BJ (cell line): ENCODE measurements at regions not wholly inside any gene's neighbourhood (a gene's known extent, or its start where the extent isn't known, plus 50 kb on each side); places are given as distances from the start of the nearest gene placed in this dataset.

Experiments
- CTCF ChIA-PET: fragments of 350-600 bp; formaldehyde crosslinking; extraction: SDS; loops from one replicate; lab custom pipeline; 2021; ENCODE audit warnings: antibody characterized with exemption, inconsistent platforms; lab: Yijun Ruan, JAX
- POLR2A ChIA-PET: fragments of 300-600 bp; sonication (Branson Sonifier 250); formaldehyde crosslinking; extraction: SDS; loops from one replicate; lab custom pipeline; 2021; ENCODE audit warnings: antibody characterized with exemption; lab: Charles Lee
- DNase-seq: peaks from one replicate; pipeline ENCODE4 v3.0.0-alpha.2; 2011; ENCODE audit warnings: low read depth
- H3K27me3 ChIP-seq: 2 replicates; pipeline ENCODE4 v1.6.0; 2011; ENCODE audit warnings: low read length; ENCODE audit not compliant: control insufficient read depth, insufficient read depth
- H3K36me3 ChIP-seq: 2 replicates; pipeline ENCODE4 v1.5.1; 2011; ENCODE audit warnings: low read length; ENCODE audit not compliant: control insufficient read depth, insufficient read depth
- H3K4me3 ChIP-seq: 2 replicates; pipeline ENCODE4 v1.5.1; 2011; ENCODE audit warnings: low read depth, mild to moderate bottlenecking, control low read depth, low read length
- TF ChIP-seq, protein P1 (sequence below): IDR thresholded peaks from 2 replicates; pipeline ENCODE4 v1.5.1; 2011; ENCODE audit warnings: low read depth, mild to moderate bottlenecking, control low read depth, inconsistent platforms, low read length, moderate library complexity; ENCODE audit not compliant: insufficient read depth

DNA sequence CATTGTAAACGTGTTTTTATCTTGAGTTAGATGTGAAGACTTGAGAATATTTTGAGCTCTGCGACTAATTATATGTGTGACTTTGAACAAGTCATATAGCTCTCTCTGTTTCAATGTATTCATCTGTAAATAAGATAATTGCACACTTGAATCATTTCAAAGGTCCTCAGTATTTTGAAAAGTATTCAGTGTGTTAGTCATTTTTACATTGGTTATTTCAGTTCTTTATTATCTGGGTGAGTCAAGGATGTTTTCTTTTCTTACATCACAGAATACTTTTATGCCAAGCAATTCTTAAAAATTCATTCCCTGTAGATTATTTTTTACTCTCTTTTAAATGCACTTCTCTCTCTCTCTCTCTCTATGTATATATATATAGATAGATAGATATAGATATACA, 1098.0 kb upstream of the ZEB2 start:
- Histone ChIP-seq H3K27me3 (no peaks in the 10 kb centered on the region), H3K4me3 (no peak overlapping the region), H3K36me3 (no peaks in the 10 kb centered on the region)
- CTCF ChIA-PET, result no interaction called here
- no peak for DNase-seq
- POLR2A ChIA-PET, result no interaction called here
- TF ChIP-seq, protein P1, sequence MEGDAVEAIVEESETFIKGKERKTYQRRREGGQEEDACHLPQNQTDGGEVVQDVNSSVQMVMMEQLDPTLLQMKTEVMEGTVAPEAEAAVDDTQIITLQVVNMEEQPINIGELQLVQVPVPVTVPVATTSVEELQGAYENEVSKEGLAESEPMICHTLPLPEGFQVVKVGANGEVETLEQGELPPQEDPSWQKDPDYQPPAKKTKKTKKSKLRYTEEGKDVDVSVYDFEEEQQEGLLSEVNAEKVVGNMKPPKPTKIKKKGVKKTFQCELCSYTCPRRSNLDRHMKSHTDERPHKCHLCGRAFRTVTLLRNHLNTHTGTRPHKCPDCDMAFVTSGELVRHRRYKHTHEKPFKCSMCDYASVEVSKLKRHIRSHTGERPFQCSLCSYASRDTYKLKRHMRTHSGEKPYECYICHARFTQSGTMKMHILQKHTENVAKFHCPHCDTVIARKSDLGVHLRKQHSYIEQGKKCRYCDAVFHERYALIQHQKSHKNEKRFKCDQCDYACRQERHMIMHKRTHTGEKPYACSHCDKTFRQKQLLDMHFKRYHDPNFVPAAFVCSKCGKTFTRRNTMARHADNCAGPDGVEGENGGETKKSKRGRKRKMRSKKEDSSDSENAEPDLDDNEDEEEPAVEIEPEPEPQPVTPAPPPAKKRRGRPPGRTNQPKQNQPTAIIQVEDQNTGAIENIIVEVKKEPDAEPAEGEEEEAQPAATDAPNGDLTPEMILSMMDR, result no peak

DNA sequence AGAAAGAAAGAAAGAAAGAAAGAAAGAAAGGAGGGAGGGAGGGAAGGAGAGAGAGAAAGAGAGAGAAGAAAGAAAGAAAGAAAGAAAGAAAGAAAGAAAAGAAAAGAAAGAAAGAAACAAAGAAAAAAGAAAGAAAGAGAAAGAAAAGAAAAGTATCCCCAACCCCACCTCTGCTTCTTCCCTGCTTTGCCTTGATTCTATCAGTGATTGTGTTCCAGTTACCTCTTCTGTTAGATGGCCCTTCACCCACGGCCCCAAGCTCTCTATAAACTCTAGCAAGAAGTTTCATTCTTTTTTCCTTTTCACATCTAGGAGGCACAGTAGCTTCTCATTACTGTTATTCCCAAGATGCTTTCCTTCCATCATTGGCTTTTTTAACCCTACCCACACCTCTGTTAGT, 1097.5 kb upstream of the ZEB2 start:
- ChIA-PET CTCF (no interaction called here), POLR2A (no interaction called here)
- Histone ChIP-seq H3K27me3 (no peaks in the 10 kb centered on the region), H3K4me3 (no peak overlapping the region), H3K36me3 (no peaks in the 10 kb centered on the region)
- DNase-seq, result no peak
- TF ChIP-seq, protein P1, result no peak

DNA sequence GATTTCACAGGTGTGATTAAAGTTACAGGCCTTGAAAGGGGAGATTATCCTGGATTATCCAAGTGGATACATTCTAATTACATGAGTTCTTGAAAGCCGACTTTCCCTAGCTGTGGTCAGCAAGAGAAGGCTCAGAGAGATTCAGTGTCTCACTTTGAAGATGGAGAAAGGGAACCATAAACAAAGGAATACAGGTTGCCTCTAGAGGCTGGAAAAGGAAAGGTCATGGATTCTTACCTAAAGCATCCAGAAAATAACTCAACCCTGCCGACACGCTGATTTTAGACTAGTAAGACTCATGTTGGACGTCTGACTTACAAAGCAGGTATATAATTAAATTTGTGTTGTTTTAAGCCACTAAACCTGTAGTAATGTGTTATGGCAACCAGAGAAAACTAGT, 1095.7 kb upstream of the ZEB2 start:
- Histone ChIP-seq H3K27me3 (no peaks in the 10 kb centered on the region), H3K36me3 (no peaks in the 10 kb centered on the region), H3K4me3 (no peak overlapping the region)
- DNase-seq, result no peak
- POLR2A ChIA-PET, result no interaction called here
- TF ChIP-seq, protein P1, result no peak
- CTCF ChIA-PET, result no interaction called here

DNA sequence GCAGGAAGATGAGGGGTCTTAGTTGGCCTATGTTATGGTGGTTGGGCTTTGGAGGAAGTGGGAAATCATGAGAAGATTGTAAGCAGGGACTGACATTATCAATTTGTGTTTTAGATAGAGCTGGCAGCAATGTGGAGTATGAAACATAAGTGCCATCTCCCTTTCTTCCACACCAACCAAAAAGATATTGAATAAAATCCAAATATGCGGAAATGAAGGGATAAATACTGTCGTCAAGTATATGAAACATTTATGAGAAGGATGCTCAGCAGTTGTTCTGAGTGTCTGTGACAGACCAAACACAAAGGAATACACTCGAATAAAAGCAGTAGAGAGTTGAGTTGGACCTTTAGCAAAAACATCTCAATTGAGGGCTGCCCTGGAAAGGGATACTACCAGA, 1090.0 kb upstream of the ZEB2 start:
- ChIA-PET CTCF (no interaction called here), POLR2A (no interaction called here)
- H3K36me3 ChIP-seq, result no peaks in the 10 kb centered on the region
- H3K27me3 ChIP-seq, result no peaks in the 10 kb centered on the region
- TF ChIP-seq, protein P1, result no peak
- no peak for DNase-seq
- no peak overlapping the region for H3K4me3 ChIP-seq

DNA sequence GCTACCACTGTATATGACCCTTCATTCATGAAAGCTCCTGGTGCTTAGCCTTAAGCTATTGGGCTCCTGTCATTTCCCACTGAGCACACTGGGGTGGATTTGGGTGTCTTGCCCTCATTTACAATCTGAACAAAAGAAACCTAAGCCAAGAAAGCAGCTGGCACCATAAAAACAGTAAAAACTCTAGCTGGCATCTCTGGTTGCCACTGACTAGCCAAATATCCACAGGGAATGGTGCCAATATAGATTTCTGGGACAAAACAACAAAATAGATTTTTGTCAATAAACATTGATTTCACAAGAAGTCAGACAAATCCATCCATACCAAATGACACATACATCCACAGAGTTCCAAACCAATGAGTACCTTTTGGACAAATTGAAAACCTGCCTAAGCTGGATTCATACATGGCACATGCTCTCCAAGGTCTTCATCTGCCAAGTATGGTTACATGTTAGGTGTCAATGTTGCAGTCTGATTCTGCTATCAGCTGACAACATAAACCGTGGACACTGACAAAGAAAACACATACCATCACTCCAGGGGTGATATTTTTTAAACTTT, 1081.5 kb upstream of the ZEB2 start:
- Histone ChIP-seq H3K4me3 (no peak overlapping the region), H3K27me3 (no peaks in the 10 kb centered on the region), H3K36me3 (no peaks in the 10 kb centered on the region)
- ChIA-PET POLR2A (no interaction called here), CTCF (no interaction called here)
- TF ChIP-seq, protein P1, result no peak
- no peak for DNase-seq
